ENCODE measurements at regions not wholly inside any gene's neighbourhood (a gene's known extent, or its start where the extent isn't known, plus 50 kb on each side); places are given as distances from the start of the nearest gene placed in this dataset.
"Not testable (repeated sequence)": the region's sequence is repeated elsewhere in the genome, so short reads cannot be mapped to it uniquely, and the experiment has no call there.

DNA sequence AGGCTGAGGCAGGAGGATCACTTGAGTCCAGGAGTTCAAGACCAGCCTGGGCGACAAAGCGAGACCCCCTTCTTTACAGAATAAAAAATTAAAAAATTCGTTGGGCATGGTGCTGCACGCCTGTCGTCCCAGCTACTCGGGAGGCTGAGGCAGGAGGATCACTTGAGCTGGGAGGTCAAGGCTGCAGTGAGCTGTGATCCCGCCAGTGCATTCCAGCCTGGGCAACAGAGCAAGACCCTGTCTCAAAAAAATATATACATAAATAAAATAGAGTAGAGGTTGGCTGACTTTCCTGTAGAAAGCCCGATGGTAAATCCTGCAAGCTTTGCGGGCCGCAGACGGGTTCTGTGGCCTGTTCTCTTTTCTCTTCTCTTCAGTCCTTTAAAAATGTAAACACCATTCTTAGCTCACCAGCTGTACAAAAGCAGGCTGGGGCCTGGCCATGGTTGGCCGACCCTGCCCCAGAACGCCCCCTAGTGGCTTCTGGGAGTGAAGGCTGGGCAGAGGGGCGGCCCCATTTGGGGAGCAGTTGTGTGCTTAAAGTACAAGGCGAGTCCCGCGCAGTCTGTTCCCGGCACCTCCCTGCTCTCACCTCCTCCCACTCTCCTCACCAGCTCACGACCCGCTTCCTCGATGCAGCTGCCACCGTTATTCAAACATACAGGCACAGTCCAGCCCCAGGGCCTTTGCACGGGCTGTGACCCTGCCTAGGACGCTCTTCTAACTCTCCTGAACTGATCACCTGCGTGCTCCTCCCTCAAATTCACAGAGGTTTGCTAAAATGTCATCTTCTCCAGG is 109.5 kb downstream of the CRLF3 start:
- intact Hi-C loops (cut with DNase I); ATAC-seq (ENCODE audit: poor library complexity): not testable (repeated sequence)
- DNase-seq: peak; percentile 50

DNA sequence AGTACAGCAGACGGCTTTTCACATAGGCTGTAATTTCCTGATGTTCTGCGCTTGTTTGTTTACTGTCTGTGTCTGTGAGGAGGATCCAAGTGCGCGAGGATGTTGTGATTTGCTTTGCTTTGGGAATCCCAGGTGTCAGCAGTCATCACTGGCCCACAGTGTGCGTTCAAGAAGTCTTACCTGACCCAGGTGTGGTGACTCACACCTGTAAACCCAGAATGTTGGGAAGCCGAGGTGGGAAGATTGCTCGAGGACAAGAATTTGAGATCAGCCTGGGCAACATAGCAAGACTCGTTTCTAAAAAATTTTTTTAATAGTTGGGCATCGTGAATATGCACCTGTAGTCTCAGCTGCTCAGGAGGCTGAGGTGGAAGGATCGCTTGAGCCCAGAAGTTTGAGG is 110.7 kb downstream of the CRLF3 start:
- intact Hi-C loops (cut with DNase I); ATAC-seq (ENCODE audit: poor library complexity): not testable (repeated sequence)
- peak; percentile 2 for DNase-seq

DNA sequence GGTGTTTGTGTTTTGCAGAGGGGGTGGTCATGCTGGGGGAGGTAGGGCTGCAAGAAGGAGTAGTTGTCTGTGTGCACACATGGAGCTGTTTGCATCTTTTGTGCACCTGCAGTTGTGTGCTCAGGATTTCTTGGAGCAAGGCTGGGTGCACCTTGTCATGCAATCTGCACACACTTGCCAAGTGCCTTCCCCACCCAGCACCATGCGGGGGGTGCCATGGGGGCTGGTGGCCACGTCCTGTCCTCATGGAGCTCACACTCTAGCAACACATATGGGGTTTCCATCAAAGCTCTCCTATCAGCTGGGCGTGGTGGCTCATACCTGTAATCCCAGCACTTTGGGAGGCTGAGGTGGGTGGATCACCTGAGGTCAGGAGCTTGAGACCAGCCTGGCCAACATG is 111.6 kb downstream of the CRLF3 start:
- DNase-seq: peak; percentile 8
- intact Hi-C loops (cut with DNase I); ATAC-seq (ENCODE audit: poor library complexity): not testable (repeated sequence)

DNA sequence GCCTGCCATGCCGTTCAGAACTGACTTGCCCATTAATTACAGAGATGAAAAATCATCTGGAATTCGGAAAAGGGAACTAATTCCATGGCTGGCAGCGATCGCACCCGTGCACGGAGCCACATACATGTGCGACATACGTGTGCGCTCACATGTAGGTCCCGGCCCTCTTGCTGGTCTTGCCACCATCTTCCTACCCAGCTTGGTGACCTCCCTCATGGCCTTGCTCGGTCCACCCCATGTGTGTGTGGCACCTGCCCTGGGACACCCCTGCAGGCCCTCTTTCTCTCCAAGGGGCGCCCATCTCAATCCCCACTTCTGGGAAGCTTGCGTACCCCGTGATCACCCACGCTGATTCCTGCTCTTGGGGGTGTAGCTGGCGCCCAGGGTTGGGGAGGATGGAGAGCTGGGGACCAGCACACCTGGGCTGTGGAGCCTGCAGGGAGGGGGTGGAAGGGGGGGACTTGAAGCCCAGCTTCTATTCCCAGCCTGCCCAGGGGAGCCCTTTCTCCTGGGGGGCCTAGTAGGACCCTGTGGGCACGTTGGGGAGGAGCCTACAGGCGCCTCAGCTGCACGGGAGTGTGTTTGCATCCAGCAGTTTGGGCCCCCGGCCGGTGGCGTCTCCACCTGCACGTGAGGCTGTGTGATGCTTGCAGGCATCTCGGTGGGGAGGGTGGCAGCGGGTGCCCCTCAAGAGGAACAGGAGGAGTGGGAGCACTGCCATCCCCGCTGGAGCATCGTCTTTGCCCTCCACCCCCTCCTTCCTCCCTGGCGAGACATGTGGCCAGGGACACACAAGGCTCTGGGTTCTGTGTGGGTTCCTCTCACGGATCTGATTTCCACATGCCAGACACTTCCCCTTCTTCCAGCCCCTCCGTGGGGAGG is 112.6 kb downstream of the CRLF3 start:
- DNase-seq: peak; percentile 35
- ATAC-seq (ENCODE audit: poor library complexity); intact Hi-C loops (cut with DNase I): not testable (repeated sequence)

DNA sequence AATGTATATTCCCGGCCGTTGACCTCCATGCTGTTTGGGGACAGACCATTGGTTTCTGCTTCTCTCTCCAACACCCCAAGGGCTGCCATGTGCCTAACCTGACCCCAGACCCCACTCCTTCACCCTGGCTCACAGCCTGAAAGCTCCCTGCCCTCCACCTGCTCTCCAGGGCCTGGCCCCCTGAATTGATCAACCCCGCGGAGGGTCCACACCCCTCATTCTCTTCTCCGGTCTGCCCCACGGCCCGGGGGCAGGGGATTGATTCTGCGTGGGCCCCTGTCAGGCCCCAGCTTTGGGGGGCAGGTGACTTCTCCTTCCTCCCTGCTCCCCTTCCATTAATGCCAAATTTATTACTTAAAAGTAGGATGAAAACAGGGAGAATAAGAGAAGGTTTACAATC is 113.3 kb downstream of the CRLF3 start:
- ATAC-seq (ENCODE audit: poor library complexity); intact Hi-C loops (cut with DNase I): not testable (repeated sequence)
- peak; percentile 17 for DNase-seq

DNA sequence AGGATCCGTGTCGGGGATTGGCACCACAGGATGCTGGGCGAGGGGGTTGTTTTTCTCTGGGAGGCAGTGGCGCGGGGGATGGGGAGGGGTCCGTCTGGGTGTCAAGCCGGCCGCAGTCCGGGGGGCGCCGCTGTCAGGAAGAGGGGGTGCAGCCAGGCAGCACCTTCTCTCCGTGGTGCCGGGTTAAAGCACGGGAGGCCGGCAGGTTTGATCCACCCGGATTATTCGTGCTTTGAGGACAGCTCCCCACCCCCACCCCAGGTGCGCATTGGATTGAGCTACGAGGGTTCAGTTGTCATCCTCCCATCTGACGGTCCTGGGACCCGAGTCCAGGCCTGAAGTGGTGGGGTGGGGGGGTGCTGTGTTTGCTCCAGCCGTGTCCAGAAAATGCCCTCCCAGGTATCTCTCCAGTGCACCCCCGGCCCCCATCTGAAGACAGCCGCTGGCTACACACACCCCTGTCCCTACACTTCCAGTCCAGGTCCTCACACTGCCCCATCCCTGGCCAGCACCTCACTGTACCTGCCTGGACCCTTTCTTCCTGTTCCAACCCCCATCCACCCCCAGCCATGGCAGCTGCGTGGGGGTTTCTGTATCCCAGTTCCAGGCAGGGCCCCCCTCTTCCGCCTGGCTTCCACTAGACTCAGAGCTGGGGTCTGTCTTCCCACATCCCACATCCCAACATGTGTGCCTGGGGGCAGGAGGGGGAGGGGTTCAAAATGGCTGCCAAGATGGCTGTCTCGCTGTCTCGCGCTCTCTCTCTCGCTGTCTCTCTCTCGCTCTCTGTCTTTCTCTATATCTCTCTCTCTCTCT is 114.0 kb downstream of the CRLF3 start:
- DNase-seq: peak; percentile 31
- ATAC-seq (ENCODE audit: poor library complexity); intact Hi-C loops (cut with DNase I): not testable (repeated sequence)

DNA sequence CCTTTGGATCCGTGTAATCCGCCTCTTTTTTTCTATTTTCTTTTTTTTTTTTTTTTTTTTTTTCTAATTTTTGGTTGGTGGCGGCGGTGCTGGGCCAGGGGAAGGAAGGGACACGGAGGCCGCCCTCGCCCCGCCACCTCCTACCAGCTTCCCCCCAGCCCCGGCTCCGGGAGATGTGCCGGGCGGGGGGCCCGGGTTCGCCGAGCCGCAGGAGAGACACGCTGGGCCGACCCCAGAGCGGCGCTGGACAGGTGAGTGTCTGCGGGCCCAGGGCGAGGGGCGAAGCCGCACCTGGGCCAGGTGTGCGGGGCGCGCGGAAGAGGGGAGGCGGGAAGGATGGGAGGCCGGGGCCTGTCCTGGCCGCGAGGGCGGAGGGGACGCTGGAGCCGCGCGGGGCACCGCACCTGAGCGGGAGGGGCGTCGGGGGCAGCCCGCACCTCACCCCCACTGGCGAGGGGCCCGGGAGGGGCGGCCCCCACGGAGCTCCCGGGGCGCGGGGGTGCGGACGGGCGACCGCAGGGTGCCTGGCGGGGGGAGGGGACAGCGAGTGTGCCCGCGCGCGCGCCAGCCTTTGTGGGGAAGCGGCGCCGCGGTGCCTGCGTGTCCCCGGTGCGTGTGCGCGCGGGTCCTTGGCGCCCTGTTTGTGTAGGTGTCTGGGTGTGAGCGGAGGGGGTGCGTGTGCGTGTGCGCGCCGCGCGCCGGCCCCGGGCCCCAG is 114.8 kb downstream of the CRLF3 start:
- not testable (repeated sequence) for ATAC-seq (ENCODE audit: poor library complexity)

DNA sequence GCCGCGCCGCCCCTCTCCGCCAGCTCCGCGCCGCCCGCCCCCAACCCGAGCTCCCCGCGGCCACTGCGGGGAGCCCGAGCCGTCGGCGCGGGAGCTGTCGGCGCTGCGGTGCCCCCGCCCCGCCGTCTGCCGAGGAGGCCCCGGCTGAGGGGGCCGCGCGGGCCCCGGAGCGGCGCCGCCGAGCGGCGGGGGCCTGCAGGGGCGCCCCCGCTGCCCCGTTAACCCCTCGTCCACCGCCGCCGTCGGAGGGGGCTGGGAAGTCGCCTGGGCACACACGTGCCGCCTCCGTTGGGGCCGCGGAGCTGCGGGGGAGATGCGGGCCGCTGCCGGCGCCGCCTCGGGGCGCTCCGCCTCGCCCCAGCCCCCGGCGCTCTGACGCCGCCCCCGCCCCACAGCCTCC is 115.4 kb downstream of the CRLF3 start:
- intact Hi-C loops (cut with DNase I); ATAC-seq (ENCODE audit: poor library complexity): not testable (repeated sequence)
- peak; percentile 40 for DNase-seq

More for the DNA sequence above, 114.8 kb downstream of the CRLF3 start:
- intact Hi-C loops (cut with DNase I); DNase-seq: not testable (repeated sequence)

DNA sequence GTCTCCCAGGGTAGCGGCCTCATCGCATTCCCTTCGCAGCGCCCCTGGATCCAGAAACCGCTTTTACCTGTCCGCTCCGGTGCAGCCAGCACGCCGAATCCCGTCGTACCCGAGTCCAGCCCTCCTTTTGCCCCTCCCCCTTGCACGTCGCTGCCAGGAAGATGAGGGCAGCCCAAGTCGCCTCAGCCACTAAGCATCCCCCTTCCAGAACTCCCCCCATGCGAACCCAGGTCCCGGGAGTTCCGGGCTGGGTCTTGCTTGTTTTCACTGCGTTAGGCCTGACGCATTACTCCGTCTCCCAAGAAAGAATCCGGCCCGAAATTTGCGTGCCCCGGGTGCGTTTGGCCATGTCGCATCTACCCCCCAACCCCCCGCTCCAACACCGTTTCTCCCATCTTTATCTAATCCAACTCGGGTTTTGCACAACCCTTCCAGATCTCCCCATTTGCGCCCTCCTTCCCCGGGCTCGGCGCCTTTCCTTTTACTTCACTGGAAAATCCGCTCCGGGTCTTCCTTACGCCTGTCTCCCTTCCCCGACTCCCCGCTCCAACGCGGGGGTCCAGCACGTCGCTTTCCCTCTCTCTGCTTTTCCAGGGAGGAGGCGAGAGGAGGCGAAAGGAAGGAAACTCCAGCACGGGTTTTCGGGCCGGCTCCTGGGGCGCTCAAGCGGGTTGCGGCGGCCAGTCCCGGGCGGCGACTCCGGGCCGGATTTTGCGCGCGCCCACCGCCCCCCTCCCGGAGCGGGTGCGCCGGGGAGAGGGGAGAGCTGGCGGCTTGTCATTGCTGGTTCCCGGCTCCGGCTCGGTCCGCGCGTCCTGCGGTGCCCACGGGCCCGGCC is 116.0 kb downstream of the CRLF3 start:
- ATAC-seq (ENCODE audit: poor library complexity) (peak; percentile 87), DNase-seq (peak; percentile 88)
- intact Hi-C loops (cut with DNase I): not testable (repeated sequence)

DNA sequence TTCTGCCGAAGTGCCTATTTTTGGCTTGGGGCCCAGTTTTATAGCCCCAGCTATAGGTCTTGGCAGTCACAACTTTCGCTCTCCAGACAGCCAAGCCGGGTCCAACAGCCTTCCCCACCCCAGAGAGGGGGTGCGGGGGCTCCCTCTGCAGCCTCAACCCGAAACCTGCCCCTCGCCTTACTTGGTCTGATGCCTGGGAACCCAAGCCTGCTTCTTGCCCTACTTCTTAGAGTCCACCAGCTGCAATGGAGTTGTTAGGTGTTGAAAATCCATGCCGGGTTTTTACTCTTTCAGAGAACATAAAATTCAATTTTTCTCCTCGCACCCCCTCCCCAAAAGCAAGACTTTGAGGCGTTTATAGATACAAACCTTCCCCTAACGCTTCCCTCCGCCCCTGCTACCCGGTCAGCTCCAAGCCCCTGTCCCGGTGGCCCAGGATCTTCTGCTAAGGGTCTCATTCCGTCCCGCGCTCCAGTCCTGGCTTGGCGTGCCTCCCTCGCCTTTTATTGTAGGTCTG is 116.7 kb downstream of the CRLF3 start:
- DNase-seq; intact Hi-C loops (cut with DNase I): not testable (repeated sequence)
- ATAC-seq (ENCODE audit: poor library complexity): peak; percentile 40

DNA sequence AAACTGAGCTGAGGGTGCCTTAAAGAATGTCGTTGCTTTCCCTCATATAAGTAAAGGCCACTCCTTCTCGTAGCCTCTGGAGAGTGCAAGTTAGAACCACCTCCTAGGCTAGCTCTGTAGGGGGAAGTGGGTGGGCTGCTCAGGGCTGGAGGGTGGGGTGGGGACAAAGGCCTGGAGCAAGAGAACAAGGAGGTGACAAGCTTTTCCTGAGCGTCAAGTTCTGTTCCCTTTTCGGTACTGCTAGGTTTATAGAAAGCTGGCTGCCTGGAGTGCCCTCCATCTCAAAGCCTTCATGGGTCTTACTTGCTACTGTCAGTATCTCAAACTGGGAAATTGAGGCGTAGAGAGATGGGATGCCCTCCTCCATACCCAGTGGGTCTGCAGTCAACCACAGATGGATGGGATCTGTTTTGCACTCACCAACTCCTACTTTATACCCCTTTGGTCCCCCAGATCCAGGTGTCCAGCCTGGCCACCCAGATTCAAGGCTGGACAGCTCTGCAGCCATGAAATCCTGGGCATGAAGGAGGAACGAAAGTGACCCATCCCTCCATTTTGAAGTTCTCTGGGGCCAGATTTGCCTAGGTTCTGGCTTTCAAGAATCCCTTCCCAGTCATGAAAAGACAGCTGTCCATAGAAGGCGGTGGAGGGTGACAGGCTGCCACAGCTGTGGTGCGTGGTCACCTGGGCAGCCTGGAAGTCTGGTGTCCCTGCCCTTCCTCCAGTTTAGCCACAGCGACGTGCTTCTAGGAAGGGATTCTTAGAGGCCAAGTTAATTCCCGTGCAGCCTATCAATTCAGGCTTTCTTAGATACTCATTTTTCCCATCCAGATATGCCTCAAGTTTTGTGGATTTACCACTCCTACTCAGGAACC is 117.8 kb downstream of the CRLF3 start:
- DNase-seq: peak; percentile 9
- ATAC-seq (ENCODE audit: poor library complexity); intact Hi-C loops (cut with DNase I): not testable (repeated sequence)

DNA sequence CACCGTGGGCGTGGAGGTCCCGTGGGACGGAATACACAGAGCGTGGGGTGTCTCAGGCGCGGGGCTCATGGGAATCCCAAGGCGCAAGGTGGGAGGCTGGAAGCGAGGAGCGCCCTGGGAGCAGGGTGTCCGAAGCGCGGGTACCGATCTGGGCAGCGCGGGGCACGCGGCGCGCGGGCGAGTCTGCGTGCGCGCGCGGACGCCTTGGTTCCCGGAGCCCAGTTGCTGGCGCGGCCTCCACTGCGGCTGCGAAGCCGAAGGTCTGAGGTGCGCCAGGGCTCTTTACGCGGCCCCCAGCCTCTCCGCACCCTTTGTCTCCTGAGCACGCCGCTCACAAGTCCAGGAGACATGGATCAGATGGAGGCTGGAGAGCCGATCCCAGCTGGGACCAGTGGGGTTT is 118.5 kb downstream of the CRLF3 start:
- intact Hi-C loops (cut with DNase I); ATAC-seq (ENCODE audit: poor library complexity): not testable (repeated sequence)
- peak; percentile 26 for DNase-seq

DNA sequence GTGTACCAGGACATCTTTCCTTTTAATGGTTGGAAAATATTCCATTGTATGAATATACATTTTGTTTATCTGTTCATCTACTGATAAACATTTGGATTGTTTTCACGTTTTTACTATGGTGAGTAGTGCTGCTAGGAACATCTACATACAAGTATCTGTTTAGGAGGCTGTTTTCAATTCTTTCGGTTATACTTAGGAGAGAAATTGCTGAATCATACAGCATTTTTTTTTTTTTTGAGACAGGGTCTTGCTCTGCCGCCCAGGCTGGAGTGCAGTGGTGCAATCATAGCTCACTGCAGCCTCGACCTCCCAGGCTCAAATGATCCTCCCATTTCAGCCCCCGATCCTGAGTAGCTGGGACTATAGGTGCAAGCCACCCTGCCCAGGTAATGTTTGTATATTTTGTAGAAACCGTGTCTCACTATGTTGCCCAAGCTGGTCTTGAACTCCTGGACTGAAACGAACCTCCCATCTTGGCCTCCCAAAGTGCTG is 122.9 kb downstream of the CRLF3 start:
- intact Hi-C loops (cut with DNase I): no loop called here
- DNase-seq: no peak
- ATAC-seq (ENCODE audit: poor library complexity): no peak

DNA sequence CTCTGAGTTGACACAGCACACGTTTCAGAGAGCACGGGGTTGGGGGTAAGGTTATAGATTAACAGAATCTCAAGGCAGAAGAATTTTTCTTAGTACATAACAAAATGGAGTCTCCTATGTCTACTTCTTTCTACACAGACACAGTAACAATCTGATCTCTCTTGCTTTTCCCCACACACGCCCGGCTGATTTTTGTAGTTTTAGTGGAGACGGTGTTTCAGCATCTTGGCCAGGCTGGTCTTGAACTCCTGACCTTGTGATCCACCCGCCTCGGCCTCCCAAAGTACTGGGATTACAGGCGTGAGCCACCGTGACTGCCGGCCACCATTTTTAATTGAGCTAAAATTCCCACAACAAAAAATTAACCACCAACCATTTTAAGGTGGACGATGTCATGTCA is 123.7 kb downstream of the CRLF3 start:
- intact Hi-C loops (cut with DNase I); ATAC-seq (ENCODE audit: poor library complexity); DNase-seq: not testable (repeated sequence)

DNA sequence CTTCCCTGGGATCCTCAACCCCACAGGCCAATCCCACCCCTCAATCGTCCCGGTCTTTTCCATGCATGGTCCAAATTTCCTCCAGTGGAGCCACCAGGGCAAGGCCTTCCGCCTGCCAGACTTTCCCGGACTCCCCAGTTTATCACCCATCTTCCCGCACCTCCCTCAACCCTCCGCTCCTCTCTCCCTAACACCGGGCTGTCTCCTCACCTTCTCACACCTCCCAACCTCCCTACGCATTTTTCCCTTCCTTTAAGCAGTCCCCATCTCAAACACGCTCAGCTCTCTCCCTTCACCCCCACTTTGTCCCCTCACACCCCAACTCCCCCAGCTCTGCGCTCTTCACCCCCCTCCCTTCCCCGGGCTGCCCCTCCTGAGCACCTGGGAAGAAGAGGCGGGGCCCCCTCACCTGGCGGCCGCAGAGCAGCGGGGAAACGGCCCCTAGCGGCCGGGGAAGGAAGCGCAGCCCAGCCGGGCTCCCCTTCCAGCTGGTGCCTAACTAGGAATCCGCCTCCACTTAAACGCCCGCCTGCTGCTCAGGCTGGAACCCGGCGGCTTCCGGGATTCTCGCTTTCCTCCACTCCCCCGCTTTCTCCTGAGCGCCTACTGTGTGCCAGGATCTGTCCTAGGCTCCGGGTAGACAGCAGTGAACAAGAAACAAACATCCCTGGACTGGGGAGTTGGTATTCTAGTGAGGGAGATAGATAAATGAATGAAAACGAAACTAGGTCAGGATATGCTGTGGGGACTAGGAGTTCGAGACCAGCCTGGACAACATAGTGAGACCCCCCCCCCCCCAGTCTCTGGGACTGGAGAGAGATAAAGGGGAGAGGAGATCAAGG is 126.7 kb downstream of the CRLF3 start:
- intact Hi-C loops (cut with DNase I): not testable (repeated sequence)
- ATAC-seq (ENCODE audit: poor library complexity): peak; percentile 92
- peak; percentile 77 for DNase-seq
